Esophagus muscularis mucosa (tissue), 4 donors: ENCODE measurements at regions not wholly inside any gene's neighbourhood (a gene's known extent, or its start where the extent isn't known, plus 50 kb on each side); places are given as distances from the start of the nearest gene placed in this dataset.
"Not testable (repeated sequence)": the region's sequence is repeated elsewhere in the genome, so short reads cannot be mapped to it uniquely, and the experiment has no call there.

ENCODE experiments used
- DNase-seq: peaks from one replicate; pipeline ENCODE4 v3.0.0-alpha.2; 2017; ENCODE audit errors: extremely low spot score
- H3K27ac ChIP-seq, 4 donors: fragments of 200-600 bp; sonication (generic); replicated peaks in 1 of 4; 1 replicate in 3 of 4; 2 replicates in 1 of 4; pipeline ENCODE4 v1.5.1; 2016 to 2019; ENCODE audit warnings: mild to moderate bottlenecking in 1 of 4
- H3K27me3 ChIP-seq, 4 donors: fragments of 200-600 bp; sonication (generic); one replicate each; pipeline versions ENCODE4 v1.5.1 to v1.6.0; 2016 to 2019
- H3K36me3 ChIP-seq, 4 donors: fragments of 200-600 bp; sonication (generic); one replicate each; pipeline ENCODE4 v1.5.1; 2016 to 2019
- H3K4me1 ChIP-seq, 4 donors: fragments of 200-600 bp; sonication (generic); one replicate each; pipeline ENCODE4 v1.5.1; 2016 to 2019
- H3K4me3 ChIP-seq, 4 donors: fragments of 200-600 bp; sonication (generic); 1 replicate in 2 of 4; 2 replicates in 2 of 4; pipeline ENCODE4 v1.5.1; 2016 to 2019; ENCODE audit warnings: mild to moderate bottlenecking in 4 of 4, moderate library complexity in 1 of 4
- H3K9me3 ChIP-seq, 4 donors: fragments of 200-600 bp; sonication (generic); 1 replicate in 3 of 4; 2 replicates in 1 of 4; pipeline ENCODE4 v1.5.1; 2016 to 2019
- CTCF ChIP-seq, 3 experiments: fragments of 200-600 bp in 2 of 3; fragments of 450-650 bp in 1 of 3; sonication (generic) in 2 of 3; IDR thresholded peaks; one replicate each; pipeline ENCODE4 v1.5.1; 2017 to 2019; ENCODE audit warnings: antibody characterized with exemption in 3 of 3, mild to moderate bottlenecking in 2 of 3, moderate library complexity in 1 of 3
- EP300 ChIP-seq: sonication (generic); formaldehyde crosslinking; IDR thresholded peaks from one replicate; pipeline ENCODE4 v1.6.1; 2017; ENCODE audit warnings: antibody characterized with exemption
- POLR2A ChIP-seq: fragments of 450-650 bp; IDR thresholded peaks from one replicate; pipeline ENCODE4 v1.6.1; 2017; ENCODE audit warnings: antibody characterized with exemption, moderate library complexity, mild to moderate bottlenecking, low read depth
- POLR2AphosphoS5 ChIP-seq, 2 donors: sonication (generic); formaldehyde crosslinking; IDR thresholded peaks; one replicate each; pipeline ENCODE4 v1.6.1; 2017; ENCODE audit warnings: antibody characterized with exemption in 2 of 2
- WGBS: methylation state at CpG from one replicate; pipeline ENCODE4 v1.1.5; 2018; 5-methylcytosine and 5-hydroxymethylcytosine counted together
- intact Hi-C: fragments of 100-400 bp; cut with DNase I; formaldehyde crosslinking; loops from one replicate; pipeline ENCODE4 v1.15.1; 2023

GRCh38 chr9:71431931-71432330 is 310.5 kb upstream of the TRPM3 start:
- TF ChIP-seq EP300 = no peak
- no peak for TF ChIP-seq CTCF (IDR thresholded peaks at IDR 0.05)
- TF ChIP-seq POLR2AphosphoS5 (IDR thresholded peaks at IDR 0.05) = no peak
- no peak for TF ChIP-seq POLR2A
- H3K4me1 ChIP-seq = no peaks in the 10 kb centered on the region
- WGBS = 84% methylated on average over 3 of the region's 3 CpGs
- DNase-seq = no peak
- intact Hi-C loops = no loop called here
- no peak overlapping the region for H3K4me3 ChIP-seq
- no peak overlapping the region for H3K27ac ChIP-seq
- H3K27me3 ChIP-seq = peaks cover 0 to 7% (median 0%) of the 10 kb centered on the region in 4 donors
- H3K9me3 ChIP-seq = no peaks in the 10 kb centered on the region
- no peaks in the 10 kb centered on the region for H3K36me3 ChIP-seq

DNA sequence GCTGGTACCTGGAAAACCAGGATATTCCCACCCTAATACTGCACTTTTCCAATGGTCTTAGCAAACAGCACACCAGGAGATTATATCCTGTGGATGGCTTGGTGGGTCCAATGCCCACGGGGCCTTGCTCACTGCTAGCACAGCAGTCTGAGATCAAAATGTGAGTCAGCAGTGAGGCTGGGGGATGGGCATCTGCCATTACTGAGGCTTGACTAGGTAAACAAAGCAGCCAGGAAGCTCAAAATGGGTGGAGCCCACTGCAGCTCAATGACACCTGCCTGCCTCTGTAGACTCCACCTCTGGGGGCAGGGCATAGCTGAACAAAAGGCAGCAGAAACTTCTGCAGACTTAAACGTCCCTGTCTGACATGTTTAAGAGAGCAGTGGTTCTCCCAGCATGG is 285.9 kb upstream of the TRPM3 start:
- not testable (repeated sequence) for DNase-seq, H3K4me3 ChIP-seq, H3K9me3 ChIP-seq, H3K27me3 ChIP-seq, H3K4me1 ChIP-seq, H3K36me3 ChIP-seq, H3K27ac ChIP-seq
- 57% methylated on average over 2 of the region's 2 CpGs for WGBS
- intact Hi-C loops = loop anchor here (10.0 kb wide), 1 partner anchor 67 kb away; no protein-coding TSS in a partner anchor

- Histone ChIP-seq H3K27me3 (peaks cover 0 to 4% (median 0%) of the 10 kb centered on the region in 4 donors), H3K27ac (no peak overlapping the region), H3K9me3 (no peaks in the 10 kb centered on the region), H3K4me1 (no peaks in the 10 kb centered on the region), H3K4me3 (no peak overlapping the region), H3K36me3 (no peaks in the 10 kb centered on the region)
- DNase-seq = no peak
- WGBS = 76% methylated on average over 1 of the region's 1 CpG
- TF ChIP-seq CTCF (IDR thresholded peaks at IDR 0.05) (no peak), POLR2A (no peak), EP300 (no peak), POLR2AphosphoS5 (IDR thresholded peaks at IDR 0.05) (no peak)
- intact Hi-C loops = loop anchor here (10.0 kb wide), 1 partner anchor 72 kb away; no protein-coding TSS in a partner anchor
These were observed 281.7 kb upstream of the TRPM3 start for GRCh38 chr9:71403106-71403505.

DNA sequence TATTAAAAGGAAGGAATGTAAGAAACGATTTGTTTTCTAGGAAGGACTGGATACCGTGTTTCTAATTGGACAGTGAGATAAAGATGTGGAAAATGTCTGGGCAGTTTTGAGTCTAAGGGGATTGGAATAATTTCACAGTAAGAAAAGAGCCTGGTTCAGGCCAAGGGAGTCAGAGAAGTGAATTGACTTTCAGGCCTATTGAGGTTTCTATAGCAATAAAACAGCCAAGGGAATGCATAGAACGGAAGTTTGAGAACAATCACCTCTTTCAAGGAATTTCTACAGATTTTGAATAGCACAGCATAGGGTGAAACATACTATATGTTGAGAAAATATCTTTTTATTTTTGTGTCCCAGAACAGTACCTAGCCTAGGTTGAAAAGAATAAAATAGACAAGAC is 271.6 kb upstream of the TRPM3 start:
- H3K4me1 ChIP-seq = no peaks in the 10 kb centered on the region
- H3K4me3 ChIP-seq = no peak overlapping the region
- no peak overlapping the region for H3K27ac ChIP-seq
- DNase-seq = no peak
- intact Hi-C loops = no loop called here
- TF ChIP-seq EP300 (no peak), POLR2AphosphoS5 (IDR thresholded peaks at IDR 0.05) (no peak), CTCF (IDR thresholded peaks at IDR 0.05) (no peak), POLR2A (no peak)
- H3K27me3 ChIP-seq = no peaks in the 10 kb centered on the region
- H3K9me3 ChIP-seq = no peaks in the 10 kb centered on the region
- WGBS = 74% methylated on average over 3 of the region's 3 CpGs
- no peaks in the 10 kb centered on the region for H3K36me3 ChIP-seq

GRCh38 chr9:71384343-71384742 is 262.9 kb upstream of the TRPM3 start:
- WGBS = 60% methylated on average over 4 of the region's 4 CpGs
- H3K36me3 ChIP-seq = no peaks in the 10 kb centered on the region
- H3K27me3 ChIP-seq = no peaks in the 10 kb centered on the region
- H3K4me3 ChIP-seq = no peak overlapping the region
- H3K9me3 ChIP-seq = no peaks in the 10 kb centered on the region
- TF ChIP-seq EP300 (no peak), POLR2AphosphoS5 (IDR thresholded peaks at IDR 0.05) (no peak), POLR2A (no peak), CTCF (IDR thresholded peaks at IDR 0.05) (no peak)
- peaks cover 0 to 7% (median 3%) of the 10 kb centered on the region in 4 donors for H3K4me1 ChIP-seq
- intact Hi-C loops = no loop called here
- H3K27ac ChIP-seq = no peak overlapping the region
- no peak for DNase-seq
